Osteocyte (in vitro differentiated cells): ENCODE measurements at regions not wholly inside any gene's neighbourhood (a gene's known extent, or its start where the extent isn't known, plus 50 kb on each side); places are given as distances from the start of the nearest gene placed in this dataset.

ENCODE experiments used
- DNase-seq: peaks from one replicate; pipeline ENCODE4 v3.0.0; 2021; ENCODE audit warnings: mixed read lengths; ENCODE audit not compliant: unreplicated experiment; ENCODE audit errors: extremely low spot score
- H3K27ac Mint-ChIP-seq: one replicate; pipeline ENCODE4 v1.8.0; 2021; ENCODE audit warnings: mild to moderate bottlenecking, mixed read lengths; ENCODE audit not compliant: unreplicated experiment
- H3K27me3 Mint-ChIP-seq: one replicate; pipeline ENCODE4 v1.8.0; 2021; ENCODE audit warnings: mixed read lengths; ENCODE audit not compliant: unreplicated experiment
- H3K36me3 Mint-ChIP-seq: one replicate; pipeline ENCODE4 v1.8.0; 2021; ENCODE audit warnings: mixed read lengths; ENCODE audit not compliant: unreplicated experiment
- H3K4me1 Mint-ChIP-seq: one replicate; pipeline ENCODE4 v1.8.0; 2021; ENCODE audit warnings: mixed read lengths; ENCODE audit not compliant: unreplicated experiment
- H3K4me3 Mint-ChIP-seq: one replicate; pipeline ENCODE4 v1.8.0; 2021; ENCODE audit warnings: mild to moderate bottlenecking, moderate library complexity, mixed read lengths; ENCODE audit not compliant: unreplicated experiment
- H3K9me3 Mint-ChIP-seq: one replicate; pipeline ENCODE4 v1.8.0; 2021; ENCODE audit warnings: mixed read lengths; ENCODE audit not compliant: unreplicated experiment
- TF ChIP-seq, protein P1 (sequence below): fragments of 200-600 bp; sonication (generic); IDR thresholded peaks from 2 replicates; pipeline ENCODE4 v1.5.0; 2021; ENCODE audit warnings: antibody characterized with exemption, mild to moderate bottlenecking, moderate library complexity

DNA sequence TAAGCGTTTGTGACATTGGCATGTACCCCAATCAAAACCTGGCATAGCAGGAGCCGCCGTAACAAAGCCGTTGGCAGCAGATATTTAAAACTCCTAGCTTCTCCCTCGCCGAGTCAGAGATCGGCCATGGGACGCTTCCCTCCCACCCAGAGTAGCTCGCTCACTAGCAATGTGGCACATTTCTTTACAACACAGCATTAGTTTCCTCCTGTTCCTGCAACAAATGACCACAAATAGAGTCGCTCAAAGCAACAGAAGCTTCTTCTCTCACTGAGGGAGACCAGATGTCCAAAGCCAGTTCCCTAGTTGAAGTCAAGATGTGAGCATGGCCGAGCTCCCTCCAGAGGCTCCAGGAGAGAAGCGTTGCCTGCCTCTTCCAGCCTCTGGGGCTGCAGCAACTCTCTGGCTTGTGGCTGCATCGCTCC is 106.7 kb downstream of the RBFOX3 start:
- DNase-seq: no peak
- Mint-ChIP-seq H3K36me3 (no peaks in the 10 kb centered on the region), H3K4me1 (no peaks in the 10 kb centered on the region), H3K27me3 (peaks cover 8% of the 10 kb centered on the region), H3K4me3 (no peak overlapping the region), H3K9me3 (no peaks in the 10 kb centered on the region), H3K27ac (no peak overlapping the region)
- TF ChIP-seq, protein P1, sequence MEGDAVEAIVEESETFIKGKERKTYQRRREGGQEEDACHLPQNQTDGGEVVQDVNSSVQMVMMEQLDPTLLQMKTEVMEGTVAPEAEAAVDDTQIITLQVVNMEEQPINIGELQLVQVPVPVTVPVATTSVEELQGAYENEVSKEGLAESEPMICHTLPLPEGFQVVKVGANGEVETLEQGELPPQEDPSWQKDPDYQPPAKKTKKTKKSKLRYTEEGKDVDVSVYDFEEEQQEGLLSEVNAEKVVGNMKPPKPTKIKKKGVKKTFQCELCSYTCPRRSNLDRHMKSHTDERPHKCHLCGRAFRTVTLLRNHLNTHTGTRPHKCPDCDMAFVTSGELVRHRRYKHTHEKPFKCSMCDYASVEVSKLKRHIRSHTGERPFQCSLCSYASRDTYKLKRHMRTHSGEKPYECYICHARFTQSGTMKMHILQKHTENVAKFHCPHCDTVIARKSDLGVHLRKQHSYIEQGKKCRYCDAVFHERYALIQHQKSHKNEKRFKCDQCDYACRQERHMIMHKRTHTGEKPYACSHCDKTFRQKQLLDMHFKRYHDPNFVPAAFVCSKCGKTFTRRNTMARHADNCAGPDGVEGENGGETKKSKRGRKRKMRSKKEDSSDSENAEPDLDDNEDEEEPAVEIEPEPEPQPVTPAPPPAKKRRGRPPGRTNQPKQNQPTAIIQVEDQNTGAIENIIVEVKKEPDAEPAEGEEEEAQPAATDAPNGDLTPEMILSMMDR: no peak

DNA sequence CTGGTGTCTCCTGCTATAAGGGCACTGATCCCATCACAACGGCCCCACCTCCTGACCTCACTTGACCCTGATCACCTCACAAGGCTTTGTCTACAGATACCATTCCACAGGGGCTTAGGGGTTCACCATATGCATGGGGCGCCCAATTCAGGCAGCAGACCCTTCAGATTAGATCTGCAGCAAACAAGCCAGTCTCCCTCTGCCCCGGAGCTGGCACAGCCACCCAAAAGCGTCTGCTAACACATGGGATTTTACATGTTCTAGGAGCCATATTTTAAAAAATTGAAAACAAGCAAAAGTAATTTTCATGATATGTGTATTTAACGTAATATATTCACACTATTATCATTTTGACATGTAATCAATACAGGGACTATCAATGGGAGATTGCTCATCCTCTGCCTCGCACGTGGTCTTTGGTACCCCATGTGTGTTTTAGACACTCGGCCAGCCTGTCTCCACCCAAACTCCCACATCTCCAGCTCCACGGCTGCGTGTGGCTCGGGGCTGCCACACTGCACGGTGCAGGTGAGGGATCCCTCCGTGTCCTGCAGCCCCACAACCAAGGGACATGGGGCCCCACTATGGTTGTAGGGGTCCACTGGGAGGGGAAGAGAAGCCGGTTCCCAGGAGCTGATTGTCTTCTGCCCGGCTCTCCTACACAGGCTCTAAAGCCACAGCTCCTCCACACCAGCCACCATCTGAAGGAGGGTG is 107.6 kb downstream of the RBFOX3 start:
- Mint-ChIP-seq H3K9me3 (no peaks in the 10 kb centered on the region), H3K36me3 (no peaks in the 10 kb centered on the region), H3K27ac (no peak overlapping the region), H3K4me1 (no peaks in the 10 kb centered on the region), H3K4me3 (no peak overlapping the region), H3K27me3 (peaks cover 8% of the 10 kb centered on the region)
- no peak for DNase-seq
- TF ChIP-seq, protein P1: no peak

DNA sequence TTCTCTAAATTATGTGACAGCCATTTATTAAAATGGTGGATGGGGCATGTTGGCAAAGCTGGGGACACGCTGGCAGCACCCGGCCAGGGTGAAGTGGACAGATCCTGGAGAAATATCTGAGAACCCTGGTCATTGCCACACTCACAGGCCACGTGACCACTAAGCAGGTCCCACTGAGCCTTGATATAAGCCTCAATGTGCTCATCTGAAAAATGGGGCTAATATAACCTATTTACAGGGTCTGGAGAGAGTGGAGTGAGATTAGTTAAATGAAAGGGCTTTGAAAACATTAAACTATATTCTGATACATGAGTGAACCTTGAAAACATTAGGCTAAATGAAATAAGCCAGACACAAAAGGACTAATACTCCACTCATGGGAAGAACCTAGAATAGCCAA is 108.9 kb downstream of the RBFOX3 start:
- Mint-ChIP-seq H3K4me3 (no peak overlapping the region), H3K27ac (no peak overlapping the region), H3K36me3 (no peaks in the 10 kb centered on the region), H3K9me3 (no peaks in the 10 kb centered on the region), H3K27me3 (peaks cover 8% of the 10 kb centered on the region), H3K4me1 (no peaks in the 10 kb centered on the region)
- DNase-seq: no peak
- TF ChIP-seq, protein P1: no peak

DNA sequence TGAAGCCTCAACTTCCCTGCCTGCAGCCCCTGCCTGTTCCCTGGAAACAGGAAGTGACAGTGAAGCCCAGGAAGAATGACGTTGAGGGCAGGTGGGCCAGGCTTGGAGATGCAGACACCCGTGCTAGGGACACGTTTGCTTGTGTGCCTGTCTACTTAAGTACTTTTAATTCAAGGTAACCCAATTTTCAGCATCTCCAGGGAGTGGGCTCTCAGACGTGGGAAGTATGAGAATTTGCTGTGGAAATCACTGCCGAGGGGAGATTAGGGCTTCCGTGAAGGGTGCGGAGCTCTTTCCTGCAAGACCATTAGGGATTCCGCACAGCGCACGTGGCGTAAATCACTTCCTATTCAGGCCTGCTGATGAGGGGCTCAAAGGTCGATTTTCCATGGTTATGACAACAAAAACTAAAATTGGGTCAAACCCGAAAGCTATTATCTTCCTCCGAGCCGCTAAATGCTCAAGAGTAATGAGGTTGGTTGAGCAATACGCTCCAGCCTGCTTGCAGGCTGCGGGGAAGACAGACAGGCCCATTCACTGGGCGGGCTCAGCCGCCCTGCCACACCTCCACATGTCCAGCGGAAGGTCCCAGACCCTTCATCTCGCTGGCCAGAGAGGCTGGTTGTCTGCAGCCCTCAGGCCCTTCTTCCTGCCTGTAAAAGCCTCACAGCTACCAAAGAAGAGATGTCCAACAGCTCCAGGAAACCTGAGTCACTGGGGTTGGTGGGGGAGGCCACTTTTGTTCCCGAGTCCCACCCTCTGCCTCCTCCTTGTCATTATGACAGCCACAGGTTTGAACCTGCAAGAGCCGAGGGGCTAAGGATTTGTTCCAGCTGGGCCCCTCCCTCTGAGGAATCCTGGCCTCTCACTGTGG is 109.9 kb downstream of the RBFOX3 start:
- no peak overlapping the region for H3K4me3 Mint-ChIP-seq
- TF ChIP-seq, protein P1: no peak
- no peaks in the 10 kb centered on the region for H3K4me1 Mint-ChIP-seq
- no peaks in the 10 kb centered on the region for H3K9me3 Mint-ChIP-seq
- peaks cover 8% of the 10 kb centered on the region for H3K27me3 Mint-ChIP-seq
- no peak overlapping the region for H3K27ac Mint-ChIP-seq
- no peak for DNase-seq
- no peaks in the 10 kb centered on the region for H3K36me3 Mint-ChIP-seq

DNA sequence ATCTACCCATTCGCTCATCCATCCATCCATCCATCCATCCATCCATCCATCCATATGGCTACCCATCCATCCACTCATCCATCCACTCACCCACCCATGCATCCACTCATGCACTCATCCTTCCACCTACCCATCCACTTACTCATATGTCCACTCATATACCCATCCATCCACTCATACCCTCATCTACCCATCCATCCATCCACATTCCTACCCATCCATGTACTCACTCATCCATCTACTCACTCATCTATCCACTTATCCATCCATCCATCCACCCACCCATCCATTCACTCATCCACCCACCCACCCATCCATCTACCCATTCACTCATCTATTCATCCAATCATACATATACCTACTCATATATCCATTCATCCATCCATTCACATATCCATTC is 112.0 kb downstream of the RBFOX3 start:
- no peak for DNase-seq
- TF ChIP-seq, protein P1: no peak
- no peaks in the 10 kb centered on the region for H3K4me1 Mint-ChIP-seq
- no peaks in the 10 kb centered on the region for H3K36me3 Mint-ChIP-seq
- H3K27me3 Mint-ChIP-seq: peaks cover 6% of the 10 kb centered on the region
- no peaks in the 10 kb centered on the region for H3K9me3 Mint-ChIP-seq
- H3K4me3 Mint-ChIP-seq: no peak overlapping the region
- H3K27ac Mint-ChIP-seq: no peak overlapping the region
